Skin epidermis (tissue), 12 donors: ENCODE measurements at regions not wholly inside any gene's neighbourhood (a gene's known extent, or its start where the extent isn't known, plus 50 kb on each side); places are given as distances from the start of the nearest gene placed in this dataset.
A peak's percentile ranks its signal among the peaks of the same experiment; 100 is the strongest.

ENCODE experiments used
- H3K27ac ChIP-seq, 21 experiments: fragments of 200-600 bp; sonication (generic) in 11 of 21; one replicate each; pipeline ENCODE4 v1.5.0; 2020; ENCODE audit warnings: mild to moderate bottlenecking in 3 of 21, inconsistent platforms in 2 of 21, moderate library complexity in 2 of 21
- H3K4me3 ChIP-seq, 7 experiments: fragments of 200-600 bp; sonication (generic) in 2 of 7; one replicate each; pipeline ENCODE4 v1.5.0; 2020; ENCODE audit warnings: inconsistent platforms in 2 of 7, mild to moderate bottlenecking in 2 of 7, moderate library complexity in 1 of 7

DNA sequence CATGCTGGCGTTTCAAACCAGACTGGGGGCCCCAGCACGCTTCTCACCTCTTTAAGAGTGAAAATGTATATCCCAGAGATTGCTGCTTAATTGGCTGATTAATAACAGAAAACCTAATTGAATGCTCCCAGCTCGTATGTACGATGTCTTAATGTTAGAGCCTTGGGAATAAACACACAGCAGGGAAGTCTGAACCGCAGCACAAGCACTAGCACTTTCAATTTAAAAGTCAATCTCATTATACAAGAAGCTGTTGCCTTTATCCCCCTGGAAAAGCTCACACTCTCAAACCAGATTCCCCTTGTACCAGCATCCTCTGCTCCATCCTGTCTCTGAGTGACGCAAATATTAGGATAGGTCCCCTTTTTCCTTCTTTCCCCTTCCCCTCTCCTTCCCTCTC lies 449.1 kb downstream of the MN1 start:
- Histone ChIP-seq H3K27ac (no peak overlapping the region), H3K4me3 (no peak overlapping the region)

GRCh38 chr22:27358096-27358870 lies 443.3 kb downstream of the MN1 start:
- no peak overlapping the region for H3K27ac ChIP-seq
- H3K4me3 ChIP-seq = no peak overlapping the region

DNA sequence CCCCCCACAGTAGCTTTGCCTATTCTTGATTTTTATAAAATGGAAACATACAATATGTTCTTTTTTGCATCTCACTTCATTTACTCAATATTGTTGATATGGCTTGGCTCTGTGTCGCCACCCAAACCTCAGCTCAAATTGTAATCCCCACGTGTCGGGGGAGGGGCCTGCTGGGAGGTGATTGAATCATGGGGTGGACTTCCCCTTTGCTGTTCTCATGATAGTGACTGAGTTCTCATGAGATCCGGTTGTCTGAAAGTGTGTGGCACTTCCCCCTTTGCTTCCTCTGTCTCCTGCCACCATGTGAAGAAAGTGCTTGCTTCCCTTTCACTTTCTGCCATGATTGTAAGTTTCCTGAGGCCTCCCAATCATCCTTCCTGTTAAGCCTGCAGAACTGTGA lies 431.3 kb downstream of the MN1 start:
- Histone ChIP-seq H3K4me3 (no peak overlapping the region), H3K27ac (no peak overlapping the region)

- no peak overlapping the region for H3K4me3 ChIP-seq
- H3K27ac ChIP-seq = no peak overlapping the region
These were observed 430.6 kb downstream of the MN1 start for GRCh38 chr22:27370987-27371386.

GRCh38 chr22:27372364-27372763 lies 429.2 kb downstream of the MN1 start:
- Histone ChIP-seq H3K4me3 (no peak overlapping the region), H3K27ac (no peak overlapping the region)

DNA sequence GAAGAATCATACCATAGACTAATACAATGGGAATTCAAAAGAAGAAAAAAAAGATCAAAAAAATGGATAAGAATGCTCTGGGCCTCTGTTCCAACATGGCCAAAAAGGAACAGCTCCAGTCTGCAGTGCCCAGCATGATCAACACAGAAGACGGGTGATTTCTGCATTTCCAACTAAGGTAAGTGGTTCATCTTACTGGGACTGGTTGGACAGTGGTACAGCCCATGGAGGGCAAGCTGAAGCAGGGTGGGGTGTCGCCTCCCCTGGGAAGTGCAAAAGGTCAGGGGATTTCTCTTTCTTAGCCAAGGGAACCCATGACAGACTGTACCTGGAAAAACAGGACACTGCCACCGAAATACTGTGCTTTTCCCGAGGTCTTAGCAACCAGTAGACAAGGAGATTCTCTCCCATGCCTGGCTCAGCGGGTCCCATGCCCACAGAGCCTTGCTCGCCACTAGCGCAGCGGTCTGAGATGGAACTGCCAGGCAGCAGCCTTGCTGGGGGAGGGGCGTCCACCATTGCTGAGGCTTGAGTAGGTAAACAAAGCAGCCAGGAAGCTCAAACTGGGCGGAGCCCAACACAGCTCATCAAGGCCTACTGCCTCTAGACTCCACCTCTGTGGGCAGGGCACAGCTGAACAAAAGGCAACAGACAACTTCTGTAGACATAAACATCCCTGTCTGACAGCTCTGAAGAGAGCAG lies 428.4 kb downstream of the MN1 start:
- H3K27ac ChIP-seq = no peak overlapping the region
- no peak overlapping the region for H3K4me3 ChIP-seq

DNA sequence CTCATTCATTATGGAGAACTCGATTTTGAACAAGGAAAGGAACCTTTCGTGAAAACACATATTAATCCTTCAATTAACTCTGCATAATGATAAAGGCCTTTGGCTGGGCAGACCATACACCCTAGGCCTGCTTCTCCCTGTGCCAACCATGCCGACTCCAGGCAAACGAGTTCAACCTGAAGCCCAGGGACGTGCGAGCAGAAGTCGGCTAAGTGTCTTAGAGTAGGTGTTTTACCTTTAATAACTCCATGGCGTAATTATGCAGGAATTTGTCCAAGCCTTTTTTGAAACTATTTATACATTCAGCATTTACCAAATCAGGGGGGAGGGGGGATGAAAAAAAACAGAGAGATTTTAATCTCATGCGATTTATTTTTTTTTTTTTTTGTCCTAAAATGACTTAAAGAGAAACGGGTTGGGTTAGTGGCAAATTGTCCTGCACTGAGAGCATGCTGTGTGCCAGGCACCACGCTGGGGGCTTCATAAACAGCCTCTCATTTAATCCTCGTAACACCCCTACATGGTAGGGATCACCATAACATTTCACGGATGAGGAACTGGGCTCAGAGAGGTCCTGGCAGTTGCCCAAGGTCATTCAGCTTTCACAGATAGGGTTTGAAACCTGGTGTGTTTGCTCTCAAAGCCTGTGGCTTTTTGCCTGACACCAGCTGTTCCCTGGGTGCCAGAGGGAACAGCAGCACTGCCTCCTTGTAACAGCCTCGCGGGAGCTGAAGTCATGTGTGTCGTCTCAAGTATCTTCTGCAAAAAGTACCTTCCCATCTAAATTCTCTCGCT lies 423.9 kb downstream of the MN1 start:
- Histone ChIP-seq H3K27ac (peak overlapping the region in 1 of 21 experiments; percentile 37), H3K4me3 (no peak overlapping the region)

DNA sequence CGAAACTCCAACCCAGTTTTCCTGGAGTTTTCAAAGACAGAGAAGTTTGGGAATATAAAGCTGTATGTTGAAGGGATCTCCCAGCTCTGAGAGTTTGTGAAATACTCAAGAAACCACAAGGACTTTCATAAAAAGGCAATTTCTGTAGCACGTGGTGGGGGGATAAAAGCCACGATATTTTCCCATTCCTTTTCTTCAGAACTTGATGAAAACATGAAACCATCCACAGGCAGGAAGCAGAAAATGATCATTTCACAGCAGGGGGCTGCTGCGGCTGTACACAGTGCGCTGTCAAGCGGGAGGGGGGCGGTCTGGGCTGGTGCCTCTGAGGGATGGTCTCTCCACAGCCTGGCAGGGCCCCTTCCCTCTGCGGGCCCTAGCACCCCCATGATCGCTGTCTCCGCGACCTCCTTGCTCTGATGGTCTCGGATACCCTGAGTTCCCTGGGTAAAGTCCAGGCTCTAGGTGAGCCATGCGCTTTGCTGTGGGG lies 423.2 kb downstream of the MN1 start:
- no peak overlapping the region for H3K4me3 ChIP-seq
- H3K27ac ChIP-seq = peak overlapping the region in 1 of 21 experiments; percentile 37

GRCh38 chr22:27378995-27379394 lies 422.6 kb downstream of the MN1 start:
- H3K27ac ChIP-seq = no peak overlapping the region
- no peak overlapping the region for H3K4me3 ChIP-seq

GRCh38 chr22:27380855-27381254 lies 420.7 kb downstream of the MN1 start:
- Histone ChIP-seq H3K27ac (no peak overlapping the region), H3K4me3 (no peak overlapping the region)

GRCh38 chr22:27381552-27381951 lies 420.0 kb downstream of the MN1 start:
- H3K4me3 ChIP-seq = no peak overlapping the region
- no peak overlapping the region for H3K27ac ChIP-seq

DNA sequence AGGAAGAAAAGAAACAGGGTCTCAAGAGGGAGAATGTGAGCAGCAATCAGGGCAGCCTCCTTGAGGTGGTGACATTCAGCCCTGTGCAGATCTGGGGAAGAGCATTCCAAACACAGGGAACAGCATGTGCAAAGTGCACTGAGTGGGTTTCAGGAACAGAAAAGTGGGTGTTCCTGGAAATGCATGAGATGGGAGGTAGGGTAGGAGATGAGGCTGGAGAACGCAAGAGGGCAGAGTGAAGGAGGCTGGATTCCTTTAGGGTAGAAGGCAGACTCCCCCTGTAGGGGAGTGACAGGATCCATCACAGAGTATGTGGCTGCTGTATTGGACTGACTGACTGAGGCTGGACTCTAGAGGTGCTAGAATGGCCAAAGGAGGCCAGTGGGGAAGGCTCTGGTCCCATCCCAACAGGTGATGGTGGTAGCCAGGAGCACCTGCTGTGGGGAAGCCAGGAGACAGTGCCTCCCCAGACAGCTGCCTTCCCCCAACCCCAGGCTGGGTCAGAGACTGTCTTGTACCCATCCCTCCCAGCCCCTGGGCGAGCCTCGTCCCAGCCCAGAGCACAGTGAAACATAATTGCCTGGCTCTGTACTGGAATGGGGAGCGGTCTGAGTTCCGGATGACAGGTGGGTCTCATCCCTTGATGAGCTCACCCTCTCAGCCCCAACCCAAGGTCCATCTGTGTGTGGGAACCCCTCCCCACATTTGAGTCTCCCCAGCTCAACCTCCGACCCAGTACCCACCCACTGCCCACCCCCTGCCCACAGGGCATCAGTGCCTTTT lies 419.4 kb downstream of the MN1 start:
- H3K27ac ChIP-seq = no peak overlapping the region

GRCh38 chr22:27382947-27383346 lies 418.6 kb downstream of the MN1 start:
- Histone ChIP-seq H3K4me3 (no peak overlapping the region), H3K27ac (no peak overlapping the region)

More for the DNA sequence above, 419.4 kb downstream of the MN1 start:
- no peak overlapping the region for H3K4me3 ChIP-seq

- H3K27ac ChIP-seq = no peak overlapping the region
These were observed 417.7 kb downstream of the MN1 start for GRCh38 chr22:27383896-27384295.

DNA sequence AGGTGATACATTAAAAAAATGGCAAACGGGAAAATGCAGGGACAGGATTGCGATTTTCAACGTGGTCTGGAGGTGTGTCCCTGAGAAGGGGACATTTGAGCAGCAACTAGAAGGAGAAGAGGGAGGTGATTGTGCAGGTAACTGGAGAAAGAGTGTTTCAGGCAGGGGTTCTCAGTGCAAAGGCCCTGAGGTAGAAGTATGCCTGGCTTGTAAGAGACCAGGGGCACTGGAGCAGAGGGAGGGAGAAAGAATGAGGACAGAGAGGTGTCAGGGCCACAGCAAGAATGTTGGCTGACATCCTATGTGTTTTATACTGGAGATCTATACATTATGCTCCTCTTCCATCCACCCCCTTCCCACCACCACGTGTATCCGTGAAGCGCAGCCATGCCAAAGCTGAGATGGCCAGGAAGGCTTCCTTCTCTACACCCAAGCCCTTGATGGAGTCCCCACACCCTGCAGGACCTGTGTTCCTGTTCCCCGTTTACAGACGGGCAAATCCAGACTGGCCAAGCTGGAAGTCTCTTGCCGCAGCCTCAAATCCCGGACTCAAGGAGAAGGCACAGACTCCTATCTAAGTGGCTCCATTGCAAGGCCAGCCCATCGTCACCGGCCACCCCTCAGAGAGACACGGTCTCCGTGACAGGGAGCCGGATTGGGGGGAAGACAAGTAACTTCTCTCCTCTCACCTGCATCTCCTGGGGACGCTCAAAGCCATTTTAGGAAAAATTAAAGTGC lies 416.1 kb downstream of the MN1 start:
- Histone ChIP-seq H3K4me3 (no peak overlapping the region), H3K27ac (peak overlapping the region in 12 of 21 experiments; percentile 4 to 72 (median 32))

More at GRCh38 chr22:27383896-27384295, 417.7 kb downstream of the MN1 start:
- H3K4me3 ChIP-seq = no peak overlapping the region

- Histone ChIP-seq H3K4me3 (no peak overlapping the region), H3K27ac (peak overlapping the region in 12 of 21 experiments; percentile 4 to 72 (median 32))
These were observed 415.4 kb downstream of the MN1 start for GRCh38 chr22:27386186-27386585.

DNA sequence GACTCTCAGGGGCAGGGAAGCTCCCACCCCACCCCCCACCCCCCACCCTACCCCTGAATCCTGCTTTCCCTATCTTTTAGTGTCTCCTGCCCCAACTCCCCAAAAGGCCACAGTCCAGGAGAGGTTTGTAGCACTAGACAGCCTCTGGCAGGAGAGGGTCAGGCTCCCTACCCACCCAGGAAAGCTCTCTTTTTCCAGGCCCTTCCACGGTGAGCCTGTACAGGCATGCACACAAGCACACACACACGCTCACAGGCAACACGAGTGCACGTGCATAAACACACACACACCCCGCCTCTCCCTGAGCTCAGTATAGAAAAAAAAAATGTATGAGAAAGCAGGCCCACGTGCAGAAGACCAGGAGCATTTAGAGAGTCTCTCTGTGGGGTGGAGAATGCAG lies 414.0 kb downstream of the MN1 start:
- Histone ChIP-seq H3K4me3 (no peak overlapping the region), H3K27ac (no peak overlapping the region)

GRCh38 chr22:27388090-27388600 lies 413.4 kb downstream of the MN1 start:
- Histone ChIP-seq H3K27ac (no peak overlapping the region), H3K4me3 (no peak overlapping the region)

DNA sequence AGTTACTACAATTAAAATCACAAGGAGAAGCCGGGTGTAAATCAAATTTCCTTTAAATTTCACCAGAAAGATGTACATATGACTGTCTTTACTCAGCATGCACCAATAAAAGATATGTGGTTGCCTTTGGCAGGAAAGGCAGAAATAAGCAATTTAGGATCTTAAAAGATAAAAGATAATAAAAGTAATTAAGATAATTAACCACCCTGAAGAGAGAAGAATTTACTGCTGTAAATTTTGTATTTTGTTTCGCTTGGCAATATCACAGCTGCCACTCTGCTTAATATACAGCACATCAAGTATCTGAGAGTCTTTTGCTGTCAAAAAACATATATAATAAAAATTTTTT lies 411.9 kb downstream of the MN1 start:
- no peak overlapping the region for H3K4me3 ChIP-seq
- no peak overlapping the region for H3K27ac ChIP-seq
